Spleen (tissue), 7 donors: ENCODE measurements at regions not wholly inside any gene's neighbourhood (a gene's known extent, or its start where the extent isn't known, plus 50 kb on each side); places are given as distances from the start of the nearest gene placed in this dataset.

Experiments
- CTCF ChIP-seq, 11 experiments: fragments of 200-600 bp in 7 of 11; fragments of 450-650 bp in 4 of 11; sonication (generic) in 4 of 11; IDR thresholded peaks in 8 of 11; conservative IDR thresholded peaks in 3 of 11; 1 replicate in 7 of 11; 2 replicates in 4 of 11; pipeline versions ENCODE4 v1.4.0 to v1.8.0; 2016 to 2021; ENCODE audit warnings: antibody characterized with exemption in 11 of 11, inconsistent platforms in 4 of 11, mild to moderate bottlenecking in 1 of 11
- POLR2AphosphoS5 ChIP-seq, 3 donors: sonication (generic); formaldehyde crosslinking; IDR thresholded peaks; one replicate each; pipeline ENCODE4 v1.5.1; 2017; ENCODE audit warnings: antibody characterized with exemption in 3 of 3
- donor health status: DM: no; HTN: no; CAD: no; lungs with moderate emphysema.
- donor health status: DM: no; HTN: no; CAD: no.
- donor health status: DM: no; HTN: no; CAD: no.

GRCh38 chr15:52858782-52859176, 68.6 kb upstream of the ONECUT1 start:
- TF ChIP-seq CTCF (IDR thresholded peaks at IDR 0.05 in 8 of 11, conservative IDR thresholded peaks at IDR 0.05 in 3 of 11) (no peak), POLR2AphosphoS5 (IDR thresholded peaks at IDR 0.05) (no peak)
